ENCODE measurements at regions not wholly inside any gene's neighbourhood (a gene's known extent, or its start where the extent isn't known, plus 50 kb on each side); places are given as distances from the start of the nearest gene placed in this dataset.
"Not testable (repeated sequence)": the region's sequence is repeated elsewhere in the genome, so short reads cannot be mapped to it uniquely, and the experiment has no call there.

- H3K36me3 ChIP-seq; H3K9me3 ChIP-seq; DNase-seq (ENCODE audit: low spot score in 2 of 2); H3K27me3 ChIP-seq; H3K4me3 ChIP-seq; H3K4me1 ChIP-seq; H3K27ac ChIP-seq: not testable (repeated sequence)
- WGBS, 2 donors = 98% methylated on average over 16 of the region's 21 CpGs; no CpG with 5 or more reads in 1 of the 2 donors
Observed at GRCh38 chrX:149420566-149420965, 84.5 kb downstream of the IDS start.

GRCh38 chrX:149398027-149398426 is 107.1 kb downstream of the IDS start:
- TF ChIP-seq CTCF (IDR thresholded peaks at IDR 0.05) = no peak
- no peak for TF ChIP-seq POLR2A (IDR thresholded peaks at IDR 0.05)
- TF ChIP-seq EP300 (IDR thresholded peaks at IDR 0.05) = no peak
- no peak for DNase-seq (ENCODE audit: low spot score in 2 of 2)
- Histone ChIP-seq H3K27ac (no peak overlapping the region), H3K9me3 (no peaks in the 10 kb centered on the region), H3K4me1 (no peaks in the 10 kb centered on the region), H3K36me3 (no peaks in the 10 kb centered on the region), H3K27me3 (no peaks in the 10 kb centered on the region), H3K4me3 (no peak overlapping the region)
- 42 to 44% methylated on average over 2 of the region's 2 CpGs for WGBS, 2 donors

- Histone ChIP-seq H3K27me3 (no peaks in the 10 kb centered on the region), H3K27ac (no peak overlapping the region), H3K4me1 (no peaks in the 10 kb centered on the region), H3K9me3 (no peaks in the 10 kb centered on the region), H3K36me3 (no peaks in the 10 kb centered on the region), H3K4me3 (no peak overlapping the region)
- TF ChIP-seq POLR2A (IDR thresholded peaks at IDR 0.05) (no peak), CTCF (IDR thresholded peaks at IDR 0.05) (no peak), EP300 (IDR thresholded peaks at IDR 0.05) (no peak)
- DNase-seq (ENCODE audit: low spot score in 2 of 2) = no peak
Observed at GRCh38 chrX:149392921-149393320, 112.2 kb downstream of the IDS start.

GRCh38 chrX:149383852-149384251 is 121.3 kb downstream of the IDS start:
- no peaks in the 10 kb centered on the region for H3K36me3 ChIP-seq
- H3K9me3 ChIP-seq = peaks cover 0 to 8% (median 0%) of the 10 kb centered on the region in 4 donors
- H3K4me3 ChIP-seq = no peak overlapping the region
- H3K27ac ChIP-seq = no peak overlapping the region
- H3K4me1 ChIP-seq = no peaks in the 10 kb centered on the region
- TF ChIP-seq CTCF (IDR thresholded peaks at IDR 0.05) = no peak
- DNase-seq (ENCODE audit: low spot score in 2 of 2) = no peak
- no peaks in the 10 kb centered on the region for H3K27me3 ChIP-seq

GRCh38 chrX:149374751-149375150 is 130.4 kb downstream of the IDS start:
- Histone ChIP-seq H3K36me3 (no peaks in the 10 kb centered on the region), H3K4me3 (no peak overlapping the region), H3K27ac (no peak overlapping the region), H3K4me1 (no peaks in the 10 kb centered on the region), H3K27me3 (no peaks in the 10 kb centered on the region), H3K9me3 (no peaks in the 10 kb centered on the region)
- no peak for DNase-seq (ENCODE audit: low spot score in 2 of 2)
- 60 to 61% methylated on average over 3 of the region's 3 CpGs for WGBS, 2 donors
- TF ChIP-seq EP300 (IDR thresholded peaks at IDR 0.05) (no peak), POLR2A (IDR thresholded peaks at IDR 0.05) (no peak), CTCF (IDR thresholded peaks at IDR 0.05) (no peak)

GRCh38 chrX:149372866-149373265 is 132.2 kb downstream of the IDS start:
- no peak for DNase-seq (ENCODE audit: low spot score in 2 of 2)
- no peaks in the 10 kb centered on the region for H3K9me3 ChIP-seq
- H3K4me1 ChIP-seq = no peaks in the 10 kb centered on the region
- H3K36me3 ChIP-seq = no peaks in the 10 kb centered on the region
- H3K27me3 ChIP-seq = no peaks in the 10 kb centered on the region
- WGBS, 2 donors = 54 to 60% methylated on average over 2 of the region's 2 CpGs
- no peak overlapping the region for H3K4me3 ChIP-seq
- H3K27ac ChIP-seq = no peak overlapping the region
- TF ChIP-seq POLR2A (IDR thresholded peaks at IDR 0.05) (no peak), CTCF (IDR thresholded peaks at IDR 0.05) (no peak)
